Chondrocyte (in vitro differentiated cells): ENCODE measurements at regions not wholly inside any gene's neighbourhood (a gene's known extent, or its start where the extent isn't known, plus 50 kb on each side); places are given as distances from the start of the nearest gene placed in this dataset.

Source experiments
- DNase-seq: peaks from one replicate; pipeline ENCODE4 v3.0.0; 2021; ENCODE audit warnings: mixed read lengths, low spot score
- H3K27ac Mint-ChIP-seq: one replicate; pipeline ENCODE4 v1.8.0; 2021; ENCODE audit warnings: mild to moderate bottlenecking, moderate library complexity, mixed read lengths; ENCODE audit not compliant: unreplicated experiment
- H3K27me3 Mint-ChIP-seq: 2 replicates; pipeline ENCODE4 v1.8.0; 2021; ENCODE audit warnings: low read depth, mixed read lengths
- H3K36me3 Mint-ChIP-seq: 2 replicates; pipeline ENCODE4 v1.8.0; 2021; ENCODE audit warnings: low read depth, mixed read lengths
- H3K4me1 Mint-ChIP-seq: 2 replicates; pipeline ENCODE4 v1.8.0; 2021; ENCODE audit warnings: low read depth, mild to moderate bottlenecking, mixed read lengths
- H3K4me3 Mint-ChIP-seq: one replicate; pipeline ENCODE4 v1.8.0; 2021; ENCODE audit warnings: mild to moderate bottlenecking, moderate library complexity, mixed read lengths; ENCODE audit not compliant: unreplicated experiment
- H3K9me3 Mint-ChIP-seq: 2 replicates; pipeline ENCODE4 v1.8.0; 2021; ENCODE audit warnings: low read depth, mixed read lengths
- CTCF ChIP-seq: fragments of 200-600 bp; sonication (generic); IDR thresholded peaks from 2 replicates; pipeline ENCODE4 v1.5.0; 2021; ENCODE audit warnings: antibody characterized with exemption, mild to moderate bottlenecking, moderate library complexity

GRCh38 chr15:45780352-45780751 is 145.5 kb downstream of the SQOR start:
- no peaks in the 10 kb centered on the region for H3K9me3 Mint-ChIP-seq
- H3K4me1 Mint-ChIP-seq, result no peaks in the 10 kb centered on the region
- no peak overlapping the region for H3K27ac Mint-ChIP-seq
- no peak for DNase-seq
- peaks cover 23% of the 10 kb centered on the region for H3K27me3 Mint-ChIP-seq
- no peak overlapping the region for H3K4me3 Mint-ChIP-seq
- H3K36me3 Mint-ChIP-seq, result no peaks in the 10 kb centered on the region
- no peak for TF ChIP-seq CTCF

DNA sequence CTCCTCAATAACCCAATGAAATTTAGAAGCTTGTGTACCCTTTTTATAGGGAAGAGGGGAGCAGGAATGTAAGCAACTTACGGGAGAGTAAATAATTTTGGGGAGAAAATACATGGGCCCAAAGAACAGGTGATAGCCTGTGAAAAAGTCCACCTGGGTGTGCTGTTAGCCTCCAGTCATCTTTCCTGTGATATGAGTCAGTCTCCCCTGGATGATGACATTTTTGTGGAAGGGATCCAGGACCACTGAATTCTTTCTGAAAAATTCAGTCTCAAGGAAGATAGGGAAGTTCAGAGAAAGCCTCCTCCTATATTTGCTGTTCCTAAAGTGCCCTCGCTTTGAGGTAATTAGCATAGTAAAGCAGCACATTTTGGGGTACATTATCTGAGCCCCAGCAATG is 149.8 kb downstream of the SQOR start:
- TF ChIP-seq CTCF, result no peak
- no peak overlapping the region for H3K4me3 Mint-ChIP-seq
- DNase-seq, result no peak
- peaks cover 16% of the 10 kb centered on the region for H3K27me3 Mint-ChIP-seq
- H3K4me1 Mint-ChIP-seq, result no peaks in the 10 kb centered on the region
- no peaks in the 10 kb centered on the region for H3K9me3 Mint-ChIP-seq
- H3K27ac Mint-ChIP-seq, result no peak overlapping the region
- no peaks in the 10 kb centered on the region for H3K36me3 Mint-ChIP-seq

- no peak overlapping the region for H3K4me3 Mint-ChIP-seq
- TF ChIP-seq CTCF, result no peak
- H3K36me3 Mint-ChIP-seq, result no peaks in the 10 kb centered on the region
- no peaks in the 10 kb centered on the region for H3K4me1 Mint-ChIP-seq
- H3K9me3 Mint-ChIP-seq, result no peaks in the 10 kb centered on the region
- H3K27me3 Mint-ChIP-seq, result peaks cover 15% of the 10 kb centered on the region
- no peak for DNase-seq
- no peak overlapping the region for H3K27ac Mint-ChIP-seq
Observed at GRCh38 chr15:45785897-45786296, 151.1 kb downstream of the SQOR start.

GRCh38 chr15:45790325-45790943 is 155.6 kb downstream of the SQOR start:
- H3K27me3 Mint-ChIP-seq, result peaks cover 29% of the 10 kb centered on the region

GRCh38 chr15:45794304-45794703 is 159.5 kb downstream of the SQOR start:
- H3K36me3 Mint-ChIP-seq, result no peaks in the 10 kb centered on the region
- H3K27ac Mint-ChIP-seq, result no peak overlapping the region
- peaks cover 35% of the 10 kb centered on the region for H3K27me3 Mint-ChIP-seq
- H3K4me1 Mint-ChIP-seq, result no peaks in the 10 kb centered on the region
- no peak for TF ChIP-seq CTCF
- DNase-seq, result no peak
- H3K4me3 Mint-ChIP-seq, result no peak overlapping the region
- H3K9me3 Mint-ChIP-seq, result no peaks in the 10 kb centered on the region

More at GRCh38 chr15:45790325-45790943, 155.6 kb downstream of the SQOR start:
- DNase-seq, result no peak
- Mint-ChIP-seq H3K36me3 (no peaks in the 10 kb centered on the region), H3K9me3 (no peaks in the 10 kb centered on the region), H3K4me1 (no peaks in the 10 kb centered on the region), H3K27ac (no peak overlapping the region), H3K4me3 (no peak overlapping the region)
- TF ChIP-seq CTCF, result peak; percentile 71
